SU-DHL-6 (cell line): ENCODE measurements at regions not wholly inside any gene's neighbourhood (a gene's known extent, or its start where the extent isn't known, plus 50 kb on each side); places are given as distances from the start of the nearest gene placed in this dataset.

Source experiments
- H2AFZ ChIP-seq: fragments of 200-600 bp; sonication (generic); 2 replicates; pipeline ENCODE4 v1.6.1; 2014; ENCODE audit warnings: low read depth, mild to moderate bottlenecking, moderate library complexity, mixed read lengths, antibody characterized with exemption, low read length; ENCODE audit not compliant: severe bottlenecking
- H3F3A ChIP-seq: fragments of 200-600 bp; shearing (Covaris generic); 2 replicates; pipeline ENCODE4 v1.6.0; 2016; ENCODE audit warnings: antibody characterized with exemption, mild to moderate bottlenecking; ENCODE audit not compliant: insufficient read depth
- H3K27ac ChIP-seq: fragments of 200-600 bp; sonication (generic); 2 replicates; pipeline ENCODE4 v1.5.1; 2016; ENCODE audit warnings: low read depth, mild to moderate bottlenecking, low read length, moderate library complexity, mixed read lengths
- H3K27me3 ChIP-seq: fragments of 200-600 bp; sonication (generic), shearing (Covaris generic); 2 replicates; pipeline ENCODE4 v1.6.0; 2014; ENCODE audit warnings: mild to moderate bottlenecking, low read length
- H3K36me3 ChIP-seq: fragments of 200-600 bp; sonication (generic); 2 replicates; pipeline ENCODE4 v1.6.1; 2014; ENCODE audit warnings: mild to moderate bottlenecking, low read length, mixed read lengths
- H3K4me2 ChIP-seq: fragments of 300-600, 200-600 bp; shearing (Covaris generic), sonication (generic); 2 replicates; pipeline ENCODE4 v1.6.0; 2014; ENCODE audit warnings: low read length, low read depth, mild to moderate bottlenecking; ENCODE audit not compliant: poor library complexity, severe bottlenecking
- H3K4me3 ChIP-seq: fragments of 200-600 bp; sonication (generic); 2 replicates; pipeline ENCODE4 v1.5.1; 2014; ENCODE audit warnings: antibody characterized with exemption, low read length, mild to moderate bottlenecking, mixed read lengths; ENCODE audit not compliant: insufficient read depth, poor library complexity, severe bottlenecking
- H3K79me2 ChIP-seq: fragments of 200-600 bp; sonication (generic); 2 replicates; pipeline ENCODE4 v1.6.1; 2014; ENCODE audit warnings: mild to moderate bottlenecking, low read length, moderate library complexity; ENCODE audit not compliant: insufficient read depth
- H3K9ac ChIP-seq: fragments of 200-600 bp; sonication (generic); 2 replicates; pipeline ENCODE4 v1.7.0; 2014; ENCODE audit warnings: mild to moderate bottlenecking, low read length
- H3K9me2 ChIP-seq: fragments of 200-600 bp; sonication (generic); replicated peaks from 2 replicates; pipeline ENCODE4 v1.6.1; 2014; ENCODE audit warnings: low read length; ENCODE audit not compliant: insufficient read depth
- H3K9me3 ChIP-seq: fragments of 200-600 bp; sonication (generic); 2 replicates; pipeline ENCODE4 v1.6.1; 2014; ENCODE audit warnings: low read length, mixed read lengths; ENCODE audit not compliant: insufficient read depth
- H4K20me1 ChIP-seq: fragments of 200-600 bp; sonication (generic); 2 replicates; pipeline ENCODE4 v1.6.1; 2014; ENCODE audit warnings: low read depth, mild to moderate bottlenecking, antibody characterized with exemption, low read length, moderate library complexity, mixed read lengths
- CTCF ChIP-seq: fragments of 200-600 bp; sonication (generic); IDR thresholded peaks from one replicate; pipeline ENCODE4 v1.5.1; 2017; ENCODE audit warnings: antibody characterized with exemption, mild to moderate bottlenecking, low read length, moderate library complexity; ENCODE audit not compliant: insufficient read depth, poor library complexity, severe bottlenecking
- EZH2phosphoT487 ChIP-seq: fragments of 200-600 bp; sonication (generic), shearing (Covaris generic); conservative IDR thresholded peaks from 2 replicates; pipeline ENCODE4 v1.6.1; 2018; ENCODE audit warnings: mild to moderate bottlenecking, antibody characterized with exemption, low read length, moderate library complexity, mixed read lengths

- H3K4me2 ChIP-seq, result no peak overlapping the region
- no peaks in the 10 kb centered on the region for H3K36me3 ChIP-seq
- no peaks in the 10 kb centered on the region for H3K27me3 ChIP-seq
- no peak overlapping the region for H2AFZ ChIP-seq
- H3K9me3 ChIP-seq, result no peaks in the 10 kb centered on the region
- H3F3A ChIP-seq, result no peaks in the 10 kb centered on the region
- no peaks in the 10 kb centered on the region for H3K9me2 ChIP-seq
- H3K79me2 ChIP-seq, result no peaks in the 10 kb centered on the region
- H3K4me3 ChIP-seq, result no peak overlapping the region
- no peak overlapping the region for H3K9ac ChIP-seq
- no peak overlapping the region for H3K27ac ChIP-seq
- no peak for TF ChIP-seq EZH2phosphoT487
- no peak for TF ChIP-seq CTCF
- H4K20me1 ChIP-seq, result no peaks in the 10 kb centered on the region
Observed at GRCh38 chr22:19656541-19657251, 57.6 kb upstream of the SEPTIN5 start.

- Histone ChIP-seq H3K9me2 (no peaks in the 10 kb centered on the region), H3K9ac (no peak overlapping the region), H3K79me2 (no peaks in the 10 kb centered on the region), H2AFZ (no peak overlapping the region), H3K27ac (no peak overlapping the region), H3K4me2 (no peak overlapping the region), H3K36me3 (no peaks in the 10 kb centered on the region), H4K20me1 (no peaks in the 10 kb centered on the region), H3K4me3 (no peak overlapping the region), H3K27me3 (no peaks in the 10 kb centered on the region), H3F3A (no peaks in the 10 kb centered on the region), H3K9me3 (no peaks in the 10 kb centered on the region)
- TF ChIP-seq CTCF (no peak), EZH2phosphoT487 (no peak)
Observed at GRCh38 chr22:19657252-19658056, 56.8 kb upstream of the SEPTIN5 start.

- Histone ChIP-seq H3K36me3 (no peaks in the 10 kb centered on the region), H3K9me3 (no peaks in the 10 kb centered on the region), H3K9me2 (no peaks in the 10 kb centered on the region), H3K4me3 (no peak overlapping the region), H2AFZ (no peak overlapping the region), H3K27me3 (no peaks in the 10 kb centered on the region), H3K9ac (no peak overlapping the region), H3K27ac (no peak overlapping the region), H4K20me1 (no peaks in the 10 kb centered on the region), H3K79me2 (no peaks in the 10 kb centered on the region), H3F3A (no peaks in the 10 kb centered on the region), H3K4me2 (no peak overlapping the region)
- TF ChIP-seq EZH2phosphoT487, result no peak
- no peak for TF ChIP-seq CTCF
Observed at GRCh38 chr22:19658057-19658966, 56.0 kb upstream of the SEPTIN5 start.
